ENCODE measurements at regions not wholly inside any gene's neighbourhood (a gene's known extent, or its start where the extent isn't known, plus 50 kb on each side); places are given as distances from the start of the nearest gene placed in this dataset.
"Not testable (repeated sequence)": the region's sequence is repeated elsewhere in the genome, so short reads cannot be mapped to it uniquely, and the experiment has no call there.

DNA sequence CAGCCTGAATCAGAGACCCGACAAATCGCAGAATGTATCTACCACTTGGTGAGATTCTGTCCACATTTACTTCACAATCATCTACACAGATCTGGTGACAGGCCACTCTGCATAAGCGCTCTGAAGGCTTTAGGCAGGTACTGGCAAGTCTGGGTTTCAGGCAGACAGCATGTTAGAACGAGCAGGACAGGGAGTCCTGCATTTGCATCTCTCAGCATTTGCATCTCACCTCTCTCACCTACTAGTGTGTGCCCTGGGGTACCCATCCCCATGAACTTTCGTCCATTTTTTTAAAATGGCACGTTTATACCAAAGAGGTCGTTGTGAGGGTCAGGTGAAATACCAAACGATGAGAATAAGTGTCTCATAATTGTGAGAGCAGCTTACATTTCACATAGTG lies 108.2 kb downstream of the SPATA31A1 start:
- ATAC-seq (ENCODE audit: low FRiP score), result peak; percentile 4
- DNase-seq (ENCODE audit: low spot score), result not testable (repeated sequence)

DNA sequence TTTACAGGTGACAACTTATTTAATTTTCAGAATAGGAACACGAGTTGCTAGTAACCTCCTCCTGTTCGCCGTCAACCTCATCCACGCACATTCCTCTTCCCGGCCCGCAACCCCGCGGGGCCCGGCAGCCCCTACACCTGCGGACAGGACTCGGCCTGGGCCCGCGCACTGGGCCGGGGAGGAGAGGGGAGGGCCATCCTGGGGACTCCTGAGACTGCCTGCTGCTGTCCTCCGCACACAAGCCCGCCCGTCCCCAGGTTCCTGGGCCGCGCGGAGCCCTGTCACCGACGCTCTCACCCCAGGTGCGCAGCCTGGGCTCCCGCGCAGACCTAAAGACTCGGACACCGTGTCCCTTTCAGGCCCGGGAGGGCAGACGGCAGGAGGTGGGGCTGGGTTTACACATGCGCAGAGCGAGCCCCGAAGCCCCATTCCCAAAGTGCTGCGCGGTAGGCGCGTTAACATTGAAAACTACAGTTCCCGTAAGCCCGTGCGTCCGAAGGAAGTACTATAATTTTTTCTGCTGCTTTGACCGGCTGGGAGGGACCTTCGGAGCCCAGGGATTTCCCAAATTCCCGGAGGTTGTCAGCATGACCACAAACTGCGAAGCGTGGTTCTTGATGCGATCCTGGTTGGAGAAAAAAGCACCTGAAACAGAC lies 108.8 kb downstream of the SPATA31A1 start:
- ATAC-seq (ENCODE audit: low FRiP score) (peak; percentile 100), DNase-seq (ENCODE audit: low spot score) (peak; percentile 23)

GRCh38 chr9:39474499-39474898 lies 119.0 kb downstream of the SPATA31A1 start:
- DNase-seq (ENCODE audit: low spot score); ATAC-seq (ENCODE audit: low FRiP score): not testable (repeated sequence)

- not testable (repeated sequence) for DNase-seq (ENCODE audit: low spot score); ATAC-seq (ENCODE audit: low FRiP score)
Measured at GRCh38 chr9:39483073-39483472, 127.6 kb downstream of the SPATA31A1 start.

GRCh38 chr9:39483880-39484279 lies 128.4 kb downstream of the SPATA31A1 start:
- not testable (repeated sequence) for DNase-seq (ENCODE audit: low spot score); ATAC-seq (ENCODE audit: low FRiP score)

DNA sequence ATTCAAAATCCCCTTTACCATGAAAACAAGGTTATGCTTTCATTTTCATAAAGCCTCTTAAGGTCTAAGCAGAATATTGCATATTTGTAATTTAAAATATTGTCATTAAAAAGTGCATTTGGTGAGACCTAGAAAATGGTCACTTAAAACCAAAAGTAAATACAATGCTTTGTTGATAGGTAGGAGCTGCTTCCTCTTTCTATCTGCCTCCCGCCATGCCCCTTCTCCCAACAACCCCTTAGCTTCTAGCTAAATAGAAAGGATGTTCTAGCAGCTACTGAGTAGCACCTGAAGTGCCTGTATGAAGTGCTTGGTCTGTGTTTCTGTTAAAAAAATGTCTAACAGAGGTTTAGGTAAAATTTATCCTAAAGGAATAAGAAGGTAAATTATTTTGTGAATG lies 128.8 kb downstream of the SPATA31A1 start:
- ATAC-seq (ENCODE audit: low FRiP score); DNase-seq (ENCODE audit: low spot score): not testable (repeated sequence)

DNA sequence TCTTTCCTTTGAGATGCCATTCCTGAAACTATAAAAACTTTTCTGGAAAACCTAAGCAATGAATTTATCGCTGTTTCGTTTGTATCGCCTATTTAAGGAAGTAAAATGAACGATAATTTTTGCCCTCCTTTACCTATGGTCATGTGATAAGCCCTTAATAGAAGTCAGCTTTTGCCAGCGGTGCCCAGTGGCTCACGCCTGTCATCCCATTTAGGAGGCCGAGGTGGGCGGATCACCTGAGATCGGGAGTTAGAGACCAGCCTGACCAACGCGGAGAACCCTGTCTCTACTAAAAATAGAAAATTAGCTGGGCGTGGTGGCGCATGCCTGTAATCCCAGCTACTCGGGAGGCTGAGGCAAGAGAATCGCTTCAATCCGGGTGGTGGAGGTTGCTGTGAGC lies 132.0 kb downstream of the SPATA31A1 start:
- DNase-seq (ENCODE audit: low spot score); ATAC-seq (ENCODE audit: low FRiP score): not testable (repeated sequence)

GRCh38 chr9:39496248-39496647 lies 140.8 kb downstream of the SPATA31A1 start:
- not testable (repeated sequence) for ATAC-seq (ENCODE audit: low FRiP score); DNase-seq (ENCODE audit: low spot score)

GRCh38 chr9:39503178-39503577 lies 147.7 kb downstream of the SPATA31A1 start:
- not testable (repeated sequence) for ATAC-seq (ENCODE audit: low FRiP score); DNase-seq (ENCODE audit: low spot score)

- DNase-seq (ENCODE audit: low spot score); ATAC-seq (ENCODE audit: low FRiP score): not testable (repeated sequence)
Measured at GRCh38 chr9:39527387-39528029, 172.0 kb downstream of the SPATA31A1 start.

DNA sequence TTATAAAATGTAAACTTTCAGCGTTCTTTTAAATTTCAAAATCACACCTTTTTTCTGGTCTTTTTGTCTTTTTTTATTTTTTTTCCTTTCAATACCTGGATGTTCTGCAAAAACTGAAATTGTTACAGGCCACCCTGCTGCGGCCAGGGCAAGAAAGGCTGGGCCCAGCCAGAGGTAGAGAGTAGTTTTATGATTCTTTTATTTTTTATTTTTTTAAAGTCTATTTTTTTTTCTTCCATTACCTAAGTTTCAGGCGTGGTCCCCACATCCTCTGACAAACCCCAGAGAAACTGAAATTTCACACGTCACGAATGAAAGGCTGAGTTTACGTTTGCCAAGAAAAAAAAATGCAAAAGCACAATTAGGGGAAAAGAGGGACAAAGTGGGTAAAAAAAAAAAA lies 177.1 kb downstream of the SPATA31A1 start:
- not testable (repeated sequence) for ATAC-seq (ENCODE audit: low FRiP score); DNase-seq (ENCODE audit: low spot score)

DNA sequence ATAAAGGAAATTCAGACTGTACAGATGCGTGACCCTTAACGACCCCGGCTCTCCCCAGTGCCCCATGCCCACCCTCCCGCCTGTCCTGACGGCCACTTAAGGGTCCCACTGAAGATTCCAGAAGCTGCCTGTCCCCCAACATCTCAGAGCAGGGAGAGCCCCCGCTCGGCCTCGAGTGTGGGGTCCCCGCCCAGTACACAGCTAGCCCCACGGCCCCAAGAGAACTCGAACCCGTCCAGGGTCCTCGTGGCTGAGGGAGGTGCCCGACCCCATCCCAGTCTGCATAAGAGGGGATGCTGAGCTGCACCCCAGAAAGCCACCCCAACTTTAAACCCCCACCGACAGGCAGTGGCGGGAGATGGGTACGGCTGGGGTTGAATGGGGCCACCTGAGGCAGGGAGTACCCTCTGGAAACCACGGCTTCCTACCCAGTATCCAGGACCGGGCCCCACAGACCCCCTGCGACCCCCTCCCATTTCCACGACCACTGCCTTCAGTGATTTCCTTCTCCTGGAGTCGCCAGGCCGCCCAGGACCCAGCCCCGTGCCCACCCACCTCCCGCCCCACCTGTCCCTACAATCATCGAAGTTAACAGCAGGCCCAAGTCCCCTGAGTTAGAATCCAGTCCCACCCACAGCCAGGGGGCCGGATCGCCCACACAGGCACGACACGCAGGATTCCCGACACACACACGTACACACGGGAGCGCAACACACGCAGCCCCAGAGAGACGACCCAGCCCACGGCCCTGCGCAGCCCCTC lies 177.7 kb downstream of the SPATA31A1 start:
- ATAC-seq (ENCODE audit: low FRiP score); DNase-seq (ENCODE audit: low spot score): not testable (repeated sequence)

GRCh38 chr9:39533763-39534548 lies 178.5 kb downstream of the SPATA31A1 start:
- not testable (repeated sequence) for ATAC-seq (ENCODE audit: low FRiP score); DNase-seq (ENCODE audit: low spot score)

DNA sequence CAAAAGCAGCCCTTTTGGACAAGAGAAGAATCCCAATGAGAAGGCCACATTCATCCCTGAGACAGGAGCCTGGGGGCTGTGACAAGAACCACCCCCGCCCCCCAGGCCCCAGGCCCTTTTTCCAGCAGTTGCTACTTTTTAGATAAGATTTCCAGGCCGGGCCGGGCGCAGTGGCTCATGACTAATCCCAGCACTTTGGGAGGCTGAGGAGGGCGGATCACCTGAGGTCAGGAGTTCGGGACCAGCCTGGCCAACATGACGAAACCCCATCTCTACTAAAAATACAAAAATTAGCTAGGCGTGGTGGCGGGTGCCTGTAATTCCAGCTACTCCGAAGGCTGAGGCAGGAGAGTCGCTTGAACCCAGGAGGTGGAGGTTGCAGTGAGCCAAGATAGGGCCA lies 179.4 kb downstream of the SPATA31A1 start:
- not testable (repeated sequence) for ATAC-seq (ENCODE audit: low FRiP score); DNase-seq (ENCODE audit: low spot score)

DNA sequence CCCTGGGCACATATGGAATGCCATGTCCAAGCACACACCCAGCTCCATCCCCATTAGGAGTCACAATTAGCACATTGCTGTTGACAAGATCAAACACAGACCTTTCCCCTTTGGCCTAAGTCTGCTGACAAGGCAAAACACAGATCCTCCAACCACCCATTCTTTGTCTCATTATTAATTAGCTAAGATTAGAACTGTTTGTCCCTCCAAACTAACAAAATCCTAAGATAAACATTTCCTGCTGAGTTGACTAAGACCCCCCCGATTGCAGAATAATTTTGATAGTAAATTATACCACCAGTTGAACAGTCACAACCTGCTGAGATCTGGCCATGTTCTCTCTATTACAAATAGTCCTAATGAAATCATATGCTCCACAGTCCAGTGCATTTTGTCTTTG lies 186.7 kb downstream of the SPATA31A1 start:
- not testable (repeated sequence) for ATAC-seq (ENCODE audit: low FRiP score); DNase-seq (ENCODE audit: low spot score)

- DNase-seq (ENCODE audit: low spot score); ATAC-seq (ENCODE audit: low FRiP score): not testable (repeated sequence)
Measured at GRCh38 chr9:39545079-39545478, 189.6 kb downstream of the SPATA31A1 start.

DNA sequence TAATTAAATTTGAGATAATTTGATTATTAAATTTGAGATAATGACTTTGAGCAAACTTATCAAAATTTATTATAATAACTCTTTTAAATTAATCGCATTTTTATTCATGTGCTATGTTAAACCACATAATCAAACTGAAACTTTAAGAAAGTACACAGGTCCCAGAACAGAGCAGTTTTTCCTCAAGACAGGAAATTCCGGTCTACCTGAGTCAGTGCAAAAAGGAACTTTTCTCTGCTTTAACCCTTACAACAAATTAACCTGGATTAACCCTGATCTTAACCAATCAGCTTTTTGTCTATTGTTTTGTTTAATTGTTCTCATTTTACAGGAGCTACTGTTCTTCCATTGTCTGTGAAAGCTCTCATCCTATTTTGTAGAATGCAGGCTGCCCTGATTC lies 195.1 kb downstream of the SPATA31A1 start:
- not testable (repeated sequence) for DNase-seq (ENCODE audit: low spot score); ATAC-seq (ENCODE audit: low FRiP score)

- not testable (repeated sequence) for DNase-seq (ENCODE audit: low spot score); ATAC-seq (ENCODE audit: low FRiP score)
Measured at GRCh38 chr9:39551544-39551943, 196.1 kb downstream of the SPATA31A1 start.

- ATAC-seq (ENCODE audit: low FRiP score); DNase-seq (ENCODE audit: low spot score): not testable (repeated sequence)
Measured at GRCh38 chr9:39552242-39552881, 196.9 kb downstream of the SPATA31A1 start.
